ENCODE measurements at regions not wholly inside any gene's neighbourhood (a gene's known extent, or its start where the extent isn't known, plus 50 kb on each side); places are given as distances from the start of the nearest gene placed in this dataset.

- TF ChIP-seq POLR2A (IDR thresholded peaks at IDR 0.05; ENCODE audit: low read depth, low read length) (no peak), CTCF (IDR thresholded peaks at IDR 0.05 in 2 of 3, conservative IDR thresholded peaks at IDR 0.05 in 1 of 3; ENCODE audit: control insufficient read depth in 2 of 3, extremely low read depth in 1 of 3, insufficient read depth in 1 of 3, low read depth in 3 of 3, low read length in 3 of 3) (no peak)
- TF ChIP-seq, protein P1, sequence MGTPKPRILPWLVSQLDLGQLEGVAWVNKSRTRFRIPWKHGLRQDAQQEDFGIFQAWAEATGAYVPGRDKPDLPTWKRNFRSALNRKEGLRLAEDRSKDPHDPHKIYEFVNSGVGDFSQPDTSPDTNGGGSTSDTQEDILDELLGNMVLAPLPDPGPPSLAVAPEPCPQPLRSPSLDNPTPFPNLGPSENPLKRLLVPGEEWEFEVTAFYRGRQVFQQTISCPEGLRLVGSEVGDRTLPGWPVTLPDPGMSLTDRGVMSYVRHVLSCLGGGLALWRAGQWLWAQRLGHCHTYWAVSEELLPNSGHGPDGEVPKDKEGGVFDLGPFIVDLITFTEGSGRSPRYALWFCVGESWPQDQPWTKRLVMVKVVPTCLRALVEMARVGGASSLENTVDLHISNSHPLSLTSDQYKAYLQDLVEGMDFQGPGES (IDR thresholded peaks at IDR 0.05): no peak
Measured at GRCh38 chr7:47211519-47211973, 370.4 kb downstream of the TNS3 start.
